Muscle layer of colon (tissue), 2 donors: ENCODE measurements at regions not wholly inside any gene's neighbourhood (a gene's known extent, or its start where the extent isn't known, plus 50 kb on each side); places are given as distances from the start of the nearest gene placed in this dataset.
"Not testable (repeated sequence)": the region's sequence is repeated elsewhere in the genome, so short reads cannot be mapped to it uniquely, and the experiment has no call there.

Experiments
- H3K27ac ChIP-seq: one replicate; pipeline ENCODE4 v1.7.0; 2013; ENCODE audit warnings: low read depth, mild to moderate bottlenecking, low read length, moderate library complexity
- H3K27me3 ChIP-seq, 2 donors: one replicate each; pipeline ENCODE4 v1.7.0; 2013; ENCODE audit warnings: low read length in 2 of 2, mild to moderate bottlenecking in 2 of 2; ENCODE audit not compliant: insufficient read depth in 2 of 2, control insufficient read depth in 1 of 2
- H3K36me3 ChIP-seq: one replicate; pipeline ENCODE4 v1.7.0; 2013; ENCODE audit warnings: mild to moderate bottlenecking, low read length; ENCODE audit not compliant: insufficient read depth
- H3K4me1 ChIP-seq: one replicate; pipeline ENCODE4 v1.7.0; 2013; ENCODE audit warnings: mild to moderate bottlenecking, low read length; ENCODE audit not compliant: insufficient read depth
- H3K4me3 ChIP-seq, 2 donors: one replicate each; pipeline ENCODE4 v1.7.0; 2013; ENCODE audit warnings: low read length in 2 of 2, low read depth in 1 of 2, mild to moderate bottlenecking in 1 of 2, moderate library complexity in 1 of 2
- H3K9ac ChIP-seq: one replicate; pipeline ENCODE4 v1.7.0; 2013; ENCODE audit warnings: low read length
- H3K9me3 ChIP-seq: one replicate; pipeline ENCODE4 v1.7.0; 2013; ENCODE audit warnings: mild to moderate bottlenecking, low read length
- donor health status: abdominal sarcoma.
- donor health status: Adenocarcinoma of cecum.

DNA sequence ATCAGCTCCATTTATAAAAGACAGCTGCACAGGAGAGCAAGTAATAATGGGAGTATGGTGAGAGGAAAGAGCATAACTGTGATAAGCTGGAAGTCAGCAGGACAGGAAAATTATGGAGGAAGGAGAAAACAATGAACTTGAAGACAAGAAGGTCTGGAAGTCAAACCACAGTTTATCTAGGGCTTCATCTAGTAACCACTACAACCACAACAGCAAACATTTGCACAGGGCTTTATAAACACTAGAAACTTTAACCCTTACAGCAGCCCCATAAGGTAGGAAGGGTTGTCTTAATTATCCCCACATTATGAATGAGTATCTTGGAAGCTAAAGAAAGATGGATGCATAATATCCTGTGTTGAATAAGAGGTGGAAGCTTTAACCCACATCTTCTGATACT, 820.8 kb downstream of the IGSF11 start:
- no peaks in the 10 kb centered on the region for H3K4me1 ChIP-seq
- no peak overlapping the region for H3K27ac ChIP-seq
- no peaks in the 10 kb centered on the region for H3K36me3 ChIP-seq
- H3K4me3 ChIP-seq = no peak overlapping the region
- no peak overlapping the region for H3K9ac ChIP-seq
- H3K27me3 ChIP-seq = no peaks in the 10 kb centered on the region
- H3K9me3 ChIP-seq = no peaks in the 10 kb centered on the region

- H3K9ac ChIP-seq = no peak overlapping the region
- no peak overlapping the region for H3K4me3 ChIP-seq
- H3K4me1 ChIP-seq = no peaks in the 10 kb centered on the region
- no peaks in the 10 kb centered on the region for H3K27me3 ChIP-seq
- no peaks in the 10 kb centered on the region for H3K36me3 ChIP-seq
- H3K9me3 ChIP-seq = peaks cover 1% of the 10 kb centered on the region
- no peak overlapping the region for H3K27ac ChIP-seq
Measured at GRCh38 chr3:118226206-118226605, 808.4 kb downstream of the IGSF11 start.

GRCh38 chr3:118227191-118227590, 807.5 kb downstream of the IGSF11 start:
- H3K9ac ChIP-seq = no peak overlapping the region
- H3K9me3 ChIP-seq = no peaks in the 10 kb centered on the region
- H3K27ac ChIP-seq = no peak overlapping the region
- no peaks in the 10 kb centered on the region for H3K36me3 ChIP-seq
- no peak overlapping the region for H3K4me3 ChIP-seq
- H3K4me1 ChIP-seq = no peaks in the 10 kb centered on the region
- H3K27me3 ChIP-seq = no peaks in the 10 kb centered on the region

DNA sequence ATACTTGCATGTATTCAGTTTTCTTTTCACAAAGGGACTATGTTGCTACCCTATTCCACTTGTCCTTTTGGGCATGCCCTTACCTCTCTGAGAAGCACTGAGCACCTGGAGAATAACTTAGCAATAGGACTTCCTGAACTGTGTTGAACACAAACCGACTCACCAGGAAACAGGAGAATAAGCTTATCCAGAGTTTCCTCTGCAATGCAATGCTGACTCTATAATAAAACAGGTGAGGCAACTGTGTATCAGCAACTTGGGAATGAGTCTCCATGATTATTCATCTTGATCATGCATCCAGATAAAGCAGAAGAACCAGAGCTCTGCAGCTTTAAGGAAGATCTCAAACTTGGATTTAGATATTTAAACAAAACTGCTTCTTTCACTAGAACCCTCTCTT, 806.5 kb downstream of the IGSF11 start:
- H3K9ac ChIP-seq = no peak overlapping the region
- H3K36me3 ChIP-seq = no peaks in the 10 kb centered on the region
- no peak overlapping the region for H3K27ac ChIP-seq
- H3K4me1 ChIP-seq = no peaks in the 10 kb centered on the region
- no peaks in the 10 kb centered on the region for H3K27me3 ChIP-seq
- no peak overlapping the region for H3K4me3 ChIP-seq
- H3K9me3 ChIP-seq = no peaks in the 10 kb centered on the region

GRCh38 chr3:118229196-118229595, 805.5 kb downstream of the IGSF11 start:
- Histone ChIP-seq H3K27ac (no peak overlapping the region), H3K4me1 (no peaks in the 10 kb centered on the region), H3K27me3 (no peaks in the 10 kb centered on the region), H3K9ac (no peak overlapping the region), H3K36me3 (no peaks in the 10 kb centered on the region), H3K9me3 (no peaks in the 10 kb centered on the region), H3K4me3 (no peak overlapping the region)

GRCh38 chr3:118231578-118231977, 803.1 kb downstream of the IGSF11 start:
- Histone ChIP-seq H3K36me3 (no peaks in the 10 kb centered on the region), H3K9ac (no peak overlapping the region), H3K4me1 (no peaks in the 10 kb centered on the region), H3K27ac (no peak overlapping the region), H3K9me3 (no peaks in the 10 kb centered on the region), H3K27me3 (no peaks in the 10 kb centered on the region), H3K4me3 (no peak overlapping the region)

GRCh38 chr3:118239253-118239652, 795.4 kb downstream of the IGSF11 start:
- no peak overlapping the region for H3K4me3 ChIP-seq

GRCh38 chr3:118244761-118245160, 789.9 kb downstream of the IGSF11 start:
- H3K27ac ChIP-seq = no peak overlapping the region
- H3K4me1 ChIP-seq = no peaks in the 10 kb centered on the region
- no peaks in the 10 kb centered on the region for H3K9me3 ChIP-seq
- H3K27me3 ChIP-seq = no peaks in the 10 kb centered on the region
- H3K9ac ChIP-seq = no peak overlapping the region
- no peak overlapping the region for H3K4me3 ChIP-seq
- H3K36me3 ChIP-seq = no peaks in the 10 kb centered on the region

More at GRCh38 chr3:118239253-118239652, 795.4 kb downstream of the IGSF11 start:
- no peaks in the 10 kb centered on the region for H3K36me3 ChIP-seq
- H3K9me3 ChIP-seq = no peaks in the 10 kb centered on the region
- no peaks in the 10 kb centered on the region for H3K4me1 ChIP-seq
- no peaks in the 10 kb centered on the region for H3K27me3 ChIP-seq
- no peak overlapping the region for H3K27ac ChIP-seq
- no peak overlapping the region for H3K9ac ChIP-seq

- no peaks in the 10 kb centered on the region for H3K36me3 ChIP-seq
- H3K27me3 ChIP-seq = no peaks in the 10 kb centered on the region
- H3K4me1 ChIP-seq = no peaks in the 10 kb centered on the region
- no peaks in the 10 kb centered on the region for H3K9me3 ChIP-seq
- no peak overlapping the region for H3K4me3 ChIP-seq
- no peak overlapping the region for H3K27ac ChIP-seq
- H3K9ac ChIP-seq = no peak overlapping the region
Measured at GRCh38 chr3:118245312-118245711, 789.3 kb downstream of the IGSF11 start.

GRCh38 chr3:118258850-118259249, 775.8 kb downstream of the IGSF11 start:
- not testable (repeated sequence) for H3K36me3 ChIP-seq, H3K9ac ChIP-seq, H3K9me3 ChIP-seq, H3K27ac ChIP-seq, H3K27me3 ChIP-seq, H3K4me1 ChIP-seq, H3K4me3 ChIP-seq

- Histone ChIP-seq H3K27me3 (no peaks in the 10 kb centered on the region), H3K4me1 (no peaks in the 10 kb centered on the region), H3K4me3 (no peak overlapping the region), H3K36me3 (no peaks in the 10 kb centered on the region), H3K9ac (no peak overlapping the region), H3K9me3 (no peaks in the 10 kb centered on the region), H3K27ac (no peak overlapping the region)
Measured at GRCh38 chr3:118262800-118263402, 771.7 kb downstream of the IGSF11 start.

DNA sequence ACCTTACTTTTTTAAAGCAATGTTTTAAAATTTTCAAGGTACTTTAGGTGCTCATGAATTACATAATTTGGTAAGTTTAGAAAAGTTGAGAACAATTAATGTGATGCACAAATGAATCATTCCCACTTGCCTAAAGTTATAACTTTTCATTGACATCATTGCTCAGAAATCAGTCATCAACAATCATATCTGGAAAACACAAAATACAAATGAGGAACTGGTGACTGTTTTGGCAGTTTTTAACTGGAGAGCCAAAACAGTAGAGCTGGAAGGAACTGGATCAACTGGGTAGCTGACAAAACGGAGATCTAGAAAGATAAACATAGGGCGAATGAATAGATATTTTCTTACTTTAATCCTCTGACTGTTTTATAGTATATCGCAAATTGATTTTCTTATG, 767.1 kb downstream of the IGSF11 start:
- no peaks in the 10 kb centered on the region for H3K9me3 ChIP-seq
- H3K9ac ChIP-seq = no peak overlapping the region

More for the DNA sequence above, 767.1 kb downstream of the IGSF11 start:
- Histone ChIP-seq H3K27ac (no peak overlapping the region), H3K4me1 (no peaks in the 10 kb centered on the region), H3K27me3 (no peaks in the 10 kb centered on the region), H3K4me3 (no peak overlapping the region), H3K36me3 (no peaks in the 10 kb centered on the region)
